Astrocyte (in vitro differentiated cells and primary cell): ENCODE measurements at regions not wholly inside any gene's neighbourhood (a gene's known extent, or its start where the extent isn't known, plus 50 kb on each side); places are given as distances from the start of the nearest gene placed in this dataset.

ENCODE experiments used
- DNase-seq: peaks from one replicate; pipeline ENCODE4 v3.0.0-alpha.2; 2010; ENCODE audit warnings: low read depth
- FAIRE-seq: peaks from 2 replicates; lab custom pipeline; 2011; peaks lifted over from hg19 to GRCh38; lab: Jason Lieb, UNC
- H2AFZ ChIP-seq: 2 replicates; pipeline ENCODE4 v1.6.0; 2012; ENCODE audit warnings: low read depth, low read length, inconsistent platforms
- H3K27ac ChIP-seq: 2 replicates; pipeline ENCODE4 v1.5.1; 2011; ENCODE audit warnings: low read depth, low read length, inconsistent platforms
- H3K27me3 ChIP-seq: 2 replicates; pipeline ENCODE4 v1.6.0; 2011; ENCODE audit warnings: low read length, inconsistent platforms; ENCODE audit not compliant: insufficient read depth
- H3K36me3 ChIP-seq: 2 replicates; pipeline ENCODE4 v1.5.1; 2011; ENCODE audit warnings: low read length, inconsistent platforms; ENCODE audit not compliant: insufficient read depth
- H3K4me1 ChIP-seq: 2 replicates; pipeline ENCODE4 v1.5.1; 2011; ENCODE audit warnings: low read length, inconsistent platforms; ENCODE audit not compliant: insufficient read depth
- H3K4me2 ChIP-seq: 2 replicates; pipeline ENCODE4 v1.6.0; 2012; ENCODE audit warnings: low read length, inconsistent platforms
- H3K4me3 ChIP-seq: 2 replicates; pipeline ENCODE4 v1.5.1; 2011; ENCODE audit warnings: low read depth, mild to moderate bottlenecking, low read length, inconsistent platforms; ENCODE audit not compliant: insufficient read depth
- H3K79me2 ChIP-seq: 2 replicates; pipeline ENCODE4 v1.6.0; 2012; ENCODE audit warnings: mild to moderate bottlenecking, low read length, inconsistent platforms; ENCODE audit not compliant: insufficient read depth
- H3K9ac ChIP-seq: 2 replicates; pipeline ENCODE4 v1.6.0; 2012; ENCODE audit warnings: mild to moderate bottlenecking, low read length, inconsistent platforms
- H3K9me3 ChIP-seq: 2 replicates; pipeline ENCODE4 v1.5.1; 2012; ENCODE audit warnings: low read depth, mild to moderate bottlenecking, low read length, inconsistent platforms; ENCODE audit not compliant: insufficient read depth
- H4K20me1 ChIP-seq: 2 replicates; pipeline ENCODE4 v1.6.0; 2012; ENCODE audit warnings: low read length, inconsistent platforms; ENCODE audit not compliant: insufficient read depth
- H3K27ac Mint-ChIP-seq: one replicate; pipeline ENCODE4 v1.8.0; 2021; ENCODE audit warnings: mild to moderate bottlenecking, mixed read lengths; ENCODE audit not compliant: unreplicated experiment
- H3K27me3 Mint-ChIP-seq: one replicate; pipeline ENCODE4 v1.8.0; 2021; ENCODE audit warnings: low read depth, mixed read lengths; ENCODE audit not compliant: unreplicated experiment
- H3K36me3 Mint-ChIP-seq: one replicate; pipeline ENCODE4 v1.8.0; 2021; ENCODE audit warnings: low read depth, mixed read lengths; ENCODE audit not compliant: unreplicated experiment
- H3K4me1 Mint-ChIP-seq: one replicate; pipeline ENCODE4 v1.8.0; 2021; ENCODE audit warnings: low read depth, mixed read lengths; ENCODE audit not compliant: unreplicated experiment
- H3K4me3 Mint-ChIP-seq: one replicate; pipeline ENCODE4 v1.8.0; 2021; ENCODE audit warnings: mild to moderate bottlenecking, moderate library complexity, mixed read lengths; ENCODE audit not compliant: unreplicated experiment
- H3K9me3 Mint-ChIP-seq: one replicate; pipeline ENCODE4 v1.8.0; 2021; ENCODE audit warnings: mild to moderate bottlenecking, mixed read lengths; ENCODE audit not compliant: unreplicated experiment
- CTCF ChIP-seq: IDR thresholded peaks from 2 replicates; pipeline ENCODE4 v1.5.1; 2011; ENCODE audit warnings: low read depth, mild to moderate bottlenecking, inconsistent platforms, low read length, moderate library complexity; ENCODE audit not compliant: insufficient read depth
- EZH2 ChIP-seq: IDR thresholded peaks from 2 replicates; pipeline ENCODE4 v1.6.1; 2012; ENCODE audit warnings: mild to moderate bottlenecking, low read length, inconsistent platforms; ENCODE audit not compliant: insufficient read depth

GRCh38 chr3:150059729-150060128 lies 89.0 kb upstream of the PFN2 start:
- Histone ChIP-seq H3K36me3 (no peaks in the 10 kb centered on the region), H3K4me1 (peaks cover 7% of the 10 kb centered on the region), H3K79me2 (no peaks in the 10 kb centered on the region), H3K27me3 (peaks cover 3% of the 10 kb centered on the region), H2AFZ (no peak overlapping the region), H3K4me2 (no peak overlapping the region), H3K9ac (no peak overlapping the region), H3K4me3 (no peak overlapping the region), H3K27ac (no peak overlapping the region), H4K20me1 (no peaks in the 10 kb centered on the region), H3K9me3 (no peaks in the 10 kb centered on the region)
- Mint-ChIP-seq H3K36me3 (no peaks in the 10 kb centered on the region), H3K27me3 (peaks cover 16% of the 10 kb centered on the region), H3K9me3 (peaks cover 2% of the 10 kb centered on the region), H3K27ac (no peak overlapping the region), H3K4me3 (no peak overlapping the region), H3K4me1 (peaks cover 7% of the 10 kb centered on the region)
- TF ChIP-seq EZH2 (no peak), CTCF (no peak)
- DNase-seq (peak; percentile 48), FAIRE-seq (no peak)

GRCh38 chr3:150059241-150059640 lies 88.5 kb upstream of the PFN2 start:
- no peak overlapping the region for H3K4me2 ChIP-seq
- no peak overlapping the region for H2AFZ ChIP-seq
- no peak overlapping the region for H3K27ac Mint-ChIP-seq
- no peaks in the 10 kb centered on the region for H3K79me2 ChIP-seq
- H3K9me3 Mint-ChIP-seq = peaks cover 2% of the 10 kb centered on the region
- no peak overlapping the region for H3K9ac ChIP-seq
- no peak overlapping the region for H3K27ac ChIP-seq
- DNase-seq = peak; percentile 88
- peaks cover 7% of the 10 kb centered on the region for H3K4me1 ChIP-seq
- TF ChIP-seq CTCF (no peak), EZH2 (no peak)
- no peak overlapping the region for H3K4me3 Mint-ChIP-seq
- peaks cover 3% of the 10 kb centered on the region for H3K27me3 ChIP-seq
- H4K20me1 ChIP-seq = no peaks in the 10 kb centered on the region
- H3K4me1 Mint-ChIP-seq = peaks cover 7% of the 10 kb centered on the region
- no peaks in the 10 kb centered on the region for H3K36me3 ChIP-seq
- peaks cover 20% of the 10 kb centered on the region for H3K27me3 Mint-ChIP-seq
- no peak for FAIRE-seq
- H3K4me3 ChIP-seq = no peak overlapping the region
- H3K36me3 Mint-ChIP-seq = no peaks in the 10 kb centered on the region
- no peaks in the 10 kb centered on the region for H3K9me3 ChIP-seq

- TF ChIP-seq EZH2 (no peak), CTCF (no peak)
- H3K4me3 Mint-ChIP-seq = no peak overlapping the region
These were observed 86.5 kb upstream of the PFN2 start for GRCh38 chr3:150057227-150057626.

More at GRCh38 chr3:150057227-150057626, 86.5 kb upstream of the PFN2 start:
- Histone ChIP-seq H4K20me1 (no peaks in the 10 kb centered on the region), H3K4me3 (no peak overlapping the region), H3K4me1 (peaks cover under 1% of the 10 kb centered on the region), H3K27me3 (peaks cover 3% of the 10 kb centered on the region), H3K4me2 (no peak overlapping the region), H3K36me3 (no peaks in the 10 kb centered on the region), H3K79me2 (no peaks in the 10 kb centered on the region), H2AFZ (no peak overlapping the region), H3K9me3 (no peaks in the 10 kb centered on the region), H3K9ac (no peak overlapping the region), H3K27ac (no peak overlapping the region)
- H3K27ac Mint-ChIP-seq = no peak overlapping the region
- H3K36me3 Mint-ChIP-seq = no peaks in the 10 kb centered on the region
- peaks cover 24% of the 10 kb centered on the region for H3K27me3 Mint-ChIP-seq
- FAIRE-seq = no peak
- H3K4me1 Mint-ChIP-seq = peaks cover under 1% of the 10 kb centered on the region
- peaks cover 2% of the 10 kb centered on the region for H3K9me3 Mint-ChIP-seq
- no peak for DNase-seq
